ENCODE measurements at regions not wholly inside any gene's neighbourhood (a gene's known extent, or its start where the extent isn't known, plus 50 kb on each side); places are given as distances from the start of the nearest gene placed in this dataset.

GRCh38 chr1:38697387-38697786, 162.2 kb downstream of the RRAGC start (continued):
- TF ChIP-seq STAT6 (CRISPR knock-in tag; conservative IDR thresholded peaks at IDR 0.05; ENCODE audit: low read depth) (no peak), PRRX2 (CRISPR knock-in tag; IDR thresholded peaks at IDR 0.05) (no peak), FOXK1 (CRISPR knock-in tag; IDR thresholded peaks at IDR 0.05) (no peak), ZBTB43 (CRISPR knock-in tag; IDR thresholded peaks at IDR 0.05) (no peak), TP53 (CRISPR knock-in tag; IDR thresholded peaks at IDR 0.05) (no peak), MXD4 (CRISPR knock-in tag; IDR thresholded peaks at IDR 0.05; ENCODE audit: borderline replicate concordance) (no peak)

- H3K9me3 Mint-ChIP-seq = peaks cover 27% of the 10 kb centered on the region
- H3K4me3 Mint-ChIP-seq = no peak overlapping the region
- peaks cover 5% of the 10 kb centered on the region; the same call in 1 of the 2 replicates for H3K4me1 Mint-ChIP-seq
- H3K36me3 Mint-ChIP-seq = no peaks in the 10 kb centered on the region
- ChIA-PET POLR2A (no interaction called here), CTCF (interaction anchor here (0.9 to 1.2 kb wide), 2 partner anchors 31 to 961 kb away, joined by 3 to 4 read pairs; no protein-coding TSS in a partner anchor)
- H3K27me3 Mint-ChIP-seq (ENCODE audit: low read depth) = no peaks in the 10 kb centered on the region; the same call in 1 of the 2 replicates
- ATAC-seq (no peak), DNase-seq (ENCODE audit: low spot score) (no peak)
- no peak overlapping the region for H3K27ac Mint-ChIP-seq
- TF ChIP-seq STAT6 (CRISPR knock-in tag; conservative IDR thresholded peaks at IDR 0.05; ENCODE audit: low read depth) (no peak), E2F4 (CRISPR knock-in tag; IDR thresholded peaks at IDR 0.05; ENCODE audit: borderline replicate concordance, low read depth) (no peak), ZNF317 (CRISPR knock-in tag; IDR thresholded peaks at IDR 0.05; ENCODE audit: borderline replicate concordance, low read depth) (no peak), PREB (CRISPR knock-in tag; IDR thresholded peaks at IDR 0.05; ENCODE audit: borderline replicate concordance) (no peak), MYBL2 (CRISPR knock-in tag; IDR thresholded peaks at IDR 0.05) (no peak), ELF4 (CRISPR knock-in tag; IDR thresholded peaks at IDR 0.05; ENCODE audit: low read depth) (no peak), FOXK1 (CRISPR knock-in tag; IDR thresholded peaks at IDR 0.05) (no peak), GRHL2 (CRISPR knock-in tag; IDR thresholded peaks at IDR 0.05; ENCODE audit: insufficient replicate concordance, severe bottlenecking) (no peak), SOX15 (CRISPR knock-in tag; IDR thresholded peaks at IDR 0.05) (no peak), MXD4 (CRISPR knock-in tag; IDR thresholded peaks at IDR 0.05; ENCODE audit: borderline replicate concordance) (no peak), CREM (CRISPR knock-in tag; IDR thresholded peaks at IDR 0.05) (no peak), ESRRA (CRISPR knock-in tag; IDR thresholded peaks at IDR 0.05; ENCODE audit: borderline replicate concordance) (no peak)
- TF ChIP-seq, protein P1, sequence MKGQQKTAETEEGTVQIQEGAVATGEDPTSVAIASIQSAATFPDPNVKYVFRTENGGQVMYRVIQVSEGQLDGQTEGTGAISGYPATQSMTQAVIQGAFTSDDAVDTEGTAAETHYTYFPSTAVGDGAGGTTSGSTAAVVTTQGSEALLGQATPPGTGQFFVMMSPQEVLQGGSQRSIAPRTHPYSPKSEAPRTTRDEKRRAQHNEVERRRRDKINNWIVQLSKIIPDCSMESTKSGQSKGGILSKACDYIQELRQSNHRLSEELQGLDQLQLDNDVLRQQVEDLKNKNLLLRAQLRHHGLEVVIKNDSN (CRISPR knock-in tag; IDR thresholded peaks at IDR 0.05) = no peak
- TF ChIP-seq, protein P2, sequence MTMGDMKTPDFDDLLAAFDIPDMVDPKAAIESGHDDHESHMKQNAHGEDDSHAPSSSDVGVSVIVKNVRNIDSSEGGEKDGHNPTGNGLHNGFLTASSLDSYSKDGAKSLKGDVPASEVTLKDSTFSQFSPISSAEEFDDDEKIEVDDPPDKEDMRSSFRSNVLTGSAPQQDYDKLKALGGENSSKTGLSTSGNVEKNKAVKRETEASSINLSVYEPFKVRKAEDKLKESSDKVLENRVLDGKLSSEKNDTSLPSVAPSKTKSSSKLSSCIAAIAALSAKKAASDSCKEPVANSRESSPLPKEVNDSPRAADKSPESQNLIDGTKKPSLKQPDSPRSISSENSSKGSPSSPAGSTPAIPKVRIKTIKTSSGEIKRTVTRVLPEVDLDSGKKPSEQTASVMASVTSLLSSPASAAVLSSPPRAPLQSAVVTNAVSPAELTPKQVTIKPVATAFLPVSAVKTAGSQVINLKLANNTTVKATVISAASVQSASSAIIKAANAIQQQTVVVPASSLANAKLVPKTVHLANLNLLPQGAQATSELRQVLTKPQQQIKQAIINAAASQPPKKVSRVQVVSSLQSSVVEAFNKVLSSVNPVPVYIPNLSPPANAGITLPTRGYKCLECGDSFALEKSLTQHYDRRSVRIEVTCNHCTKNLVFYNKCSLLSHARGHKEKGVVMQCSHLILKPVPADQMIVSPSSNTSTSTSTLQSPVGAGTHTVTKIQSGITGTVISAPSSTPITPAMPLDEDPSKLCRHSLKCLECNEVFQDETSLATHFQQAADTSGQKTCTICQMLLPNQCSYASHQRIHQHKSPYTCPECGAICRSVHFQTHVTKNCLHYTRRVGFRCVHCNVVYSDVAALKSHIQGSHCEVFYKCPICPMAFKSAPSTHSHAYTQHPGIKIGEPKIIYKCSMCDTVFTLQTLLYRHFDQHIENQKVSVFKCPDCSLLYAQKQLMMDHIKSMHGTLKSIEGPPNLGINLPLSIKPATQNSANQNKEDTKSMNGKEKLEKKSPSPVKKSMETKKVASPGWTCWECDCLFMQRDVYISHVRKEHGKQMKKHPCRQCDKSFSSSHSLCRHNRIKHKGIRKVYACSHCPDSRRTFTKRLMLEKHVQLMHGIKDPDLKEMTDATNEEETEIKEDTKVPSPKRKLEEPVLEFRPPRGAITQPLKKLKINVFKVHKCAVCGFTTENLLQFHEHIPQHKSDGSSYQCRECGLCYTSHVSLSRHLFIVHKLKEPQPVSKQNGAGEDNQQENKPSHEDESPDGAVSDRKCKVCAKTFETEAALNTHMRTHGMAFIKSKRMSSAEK (CRISPR knock-in tag; IDR thresholded peaks at IDR 0.05; ENCODE audit: borderline replicate concordance) = no peak
- TF ChIP-seq, protein P3, sequence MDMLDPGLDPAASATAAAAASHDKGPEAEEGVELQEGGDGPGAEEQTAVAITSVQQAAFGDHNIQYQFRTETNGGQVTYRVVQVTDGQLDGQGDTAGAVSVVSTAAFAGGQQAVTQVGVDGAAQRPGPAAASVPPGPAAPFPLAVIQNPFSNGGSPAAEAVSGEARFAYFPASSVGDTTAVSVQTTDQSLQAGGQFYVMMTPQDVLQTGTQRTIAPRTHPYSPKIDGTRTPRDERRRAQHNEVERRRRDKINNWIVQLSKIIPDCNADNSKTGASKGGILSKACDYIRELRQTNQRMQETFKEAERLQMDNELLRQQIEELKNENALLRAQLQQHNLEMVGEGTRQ (CRISPR knock-in tag; IDR thresholded peaks at IDR 0.05) = no peak
Measured at GRCh38 chr1:38696371-38696770, 163.2 kb downstream of the RRAGC start.

All from WTC11 (cell line).